Tibial artery (tissue), 4 donors: ENCODE measurements at regions not wholly inside any gene's neighbourhood (a gene's known extent, or its start where the extent isn't known, plus 50 kb on each side); places are given as distances from the start of the nearest gene placed in this dataset.

ENCODE experiments used
- DNase-seq, 2 donors: peaks; one replicate each; pipeline ENCODE4 v3.0.0-alpha.2; 2019
- H3K27ac ChIP-seq, 2 donors: fragments of 200-600 bp; sonication (generic) in 1 of 2; 1 replicate in 1 of 2; 2 replicates in 1 of 2; pipeline ENCODE4 v1.5.1; 2018 to 2019; ENCODE audit warnings: mild to moderate bottlenecking in 1 of 2
- H3K27me3 ChIP-seq, 2 donors: fragments of 200-600 bp; sonication (generic) in 1 of 2; one replicate each; pipeline versions ENCODE4 v1.5.1 to v1.6.0; 2016 to 2019
- H3K36me3 ChIP-seq, 3 donors: fragments of 200-600 bp; sonication (generic) in 2 of 3; one replicate each; pipeline ENCODE4 v1.5.1; 2016 to 2019; ENCODE audit warnings: mild to moderate bottlenecking in 2 of 3
- H3K4me1 ChIP-seq, 4 donors: fragments of 200-600 bp; sonication (generic) in 2 of 4; 1 replicate in 3 of 4; 2 replicates in 1 of 4; pipeline ENCODE4 v1.5.1; 2016 to 2019
- H3K4me3 ChIP-seq, 2 donors: fragments of 200-600 bp; sonication (generic) in 1 of 2; 1 replicate in 1 of 2; 2 replicates in 1 of 2; pipeline ENCODE4 v1.5.1; 2018 to 2019; ENCODE audit warnings: mild to moderate bottlenecking in 2 of 2
- H3K9me3 ChIP-seq, 3 donors: fragments of 200-600 bp; sonication (generic) in 1 of 3; one replicate each; pipeline ENCODE4 v1.5.1; 2016 to 2019
- intact Hi-C: fragments of 100-400 bp; cut with DNase I; formaldehyde crosslinking; loops from one replicate; pipeline ENCODE4 v1.15.0; 2023; ENCODE audit warnings: low total_unique reads
- TF ChIP-seq, protein P1 (sequence below), 2 experiments: fragments of 200-600 bp in 1 of 2; fragments of 450-650 bp in 1 of 2; IDR thresholded peaks; one replicate each; pipeline ENCODE4 v1.5.1; 2017 to 2019; ENCODE audit warnings: antibody characterized with exemption in 2 of 2, mild to moderate bottlenecking in 1 of 2, moderate library complexity in 1 of 2

DNA sequence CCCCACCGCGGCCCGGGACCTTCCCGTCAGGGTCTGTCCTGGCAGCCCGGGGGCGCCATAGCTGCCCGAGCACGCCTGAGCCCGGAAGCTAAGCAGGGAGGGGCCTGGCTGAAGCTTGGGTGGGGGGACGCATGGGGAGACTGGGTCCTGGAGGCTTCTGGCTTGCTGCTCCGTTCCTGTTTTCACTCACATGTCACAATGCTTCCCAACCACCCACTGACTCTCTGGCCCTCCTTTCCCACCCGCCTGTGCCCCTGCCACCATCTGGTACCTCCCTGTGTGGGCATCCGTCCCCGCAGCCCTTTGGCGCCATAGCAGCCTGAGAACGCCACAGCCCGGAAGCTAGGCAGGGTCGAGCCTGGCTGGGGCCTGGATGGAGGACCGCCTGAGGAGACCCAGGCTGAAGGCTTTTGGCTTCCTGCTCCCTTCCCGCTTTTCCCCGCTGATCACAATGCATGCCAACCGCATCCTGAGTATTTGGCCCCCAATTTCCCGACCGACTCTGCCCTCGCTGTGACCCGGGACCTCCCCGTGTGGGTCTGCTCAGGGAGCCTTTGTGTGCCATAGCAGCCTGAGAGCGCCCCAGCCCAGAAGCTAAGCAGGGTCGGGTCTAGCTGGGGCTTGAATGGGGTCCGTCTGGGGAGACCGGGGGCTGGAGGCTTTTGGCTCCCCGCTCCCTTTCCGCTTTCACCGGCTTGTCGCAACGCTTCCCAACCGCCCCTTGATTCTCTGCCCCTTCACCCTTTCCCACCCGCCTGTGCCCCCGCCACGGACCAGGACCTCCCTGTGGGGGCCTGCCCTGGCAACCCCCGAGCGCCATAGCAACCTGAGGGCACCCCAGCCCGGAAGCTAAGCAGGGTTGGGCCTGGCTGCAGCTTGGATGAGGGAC is 2290.1 kb downstream of the TP53TG3F start:
- no peak for DNase-seq
- Histone ChIP-seq H3K4me1 (no peaks in the 10 kb centered on the region), H3K9me3 (peaks cover 0 to 43% (median 9%) of the 10 kb centered on the region in 3 donors)

DNA sequence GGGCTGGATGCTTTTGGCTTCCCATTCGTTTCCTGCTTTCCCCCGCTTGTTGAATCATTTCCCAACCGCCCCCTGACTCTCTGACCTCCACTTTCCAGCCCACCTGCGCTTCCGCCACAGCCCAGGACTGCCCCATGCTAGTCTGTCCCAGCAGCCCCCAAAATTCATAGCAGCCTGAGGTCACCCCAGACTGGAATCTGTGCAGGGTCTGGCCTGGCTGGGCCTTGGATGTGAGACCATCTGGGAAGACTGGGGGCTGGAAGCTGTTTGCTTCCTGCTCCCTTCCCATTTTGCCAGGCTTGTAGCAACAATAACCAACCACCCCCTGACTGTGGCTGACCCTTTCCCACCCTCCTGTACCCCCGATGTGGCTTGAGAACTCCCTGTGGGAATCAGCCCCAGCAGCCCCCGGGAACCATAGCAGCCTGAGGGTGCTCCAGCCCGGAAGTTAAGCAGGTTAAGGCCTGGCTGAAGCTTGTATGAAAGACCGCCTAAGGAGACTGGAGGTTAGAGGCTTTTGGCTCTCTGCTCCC is 2290.8 kb downstream of the TP53TG3F start:
- TF ChIP-seq, protein P1, sequence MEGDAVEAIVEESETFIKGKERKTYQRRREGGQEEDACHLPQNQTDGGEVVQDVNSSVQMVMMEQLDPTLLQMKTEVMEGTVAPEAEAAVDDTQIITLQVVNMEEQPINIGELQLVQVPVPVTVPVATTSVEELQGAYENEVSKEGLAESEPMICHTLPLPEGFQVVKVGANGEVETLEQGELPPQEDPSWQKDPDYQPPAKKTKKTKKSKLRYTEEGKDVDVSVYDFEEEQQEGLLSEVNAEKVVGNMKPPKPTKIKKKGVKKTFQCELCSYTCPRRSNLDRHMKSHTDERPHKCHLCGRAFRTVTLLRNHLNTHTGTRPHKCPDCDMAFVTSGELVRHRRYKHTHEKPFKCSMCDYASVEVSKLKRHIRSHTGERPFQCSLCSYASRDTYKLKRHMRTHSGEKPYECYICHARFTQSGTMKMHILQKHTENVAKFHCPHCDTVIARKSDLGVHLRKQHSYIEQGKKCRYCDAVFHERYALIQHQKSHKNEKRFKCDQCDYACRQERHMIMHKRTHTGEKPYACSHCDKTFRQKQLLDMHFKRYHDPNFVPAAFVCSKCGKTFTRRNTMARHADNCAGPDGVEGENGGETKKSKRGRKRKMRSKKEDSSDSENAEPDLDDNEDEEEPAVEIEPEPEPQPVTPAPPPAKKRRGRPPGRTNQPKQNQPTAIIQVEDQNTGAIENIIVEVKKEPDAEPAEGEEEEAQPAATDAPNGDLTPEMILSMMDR (IDR thresholded peaks at IDR 0.05), result no peak
- no peak for DNase-seq
- intact Hi-C loops, result no loop called here
- Histone ChIP-seq H3K27me3 (no peaks in the 10 kb centered on the region), H3K36me3 (no peaks in the 10 kb centered on the region), H3K4me3 (no peak overlapping the region), H3K9me3 (peaks cover 0 to 43% (median 9%) of the 10 kb centered on the region in 3 donors), H3K27ac (no peak overlapping the region), H3K4me1 (no peaks in the 10 kb centered on the region)

More for the DNA sequence above, 2290.1 kb downstream of the TP53TG3F start:
- H3K27ac ChIP-seq, result no peak overlapping the region
- no peaks in the 10 kb centered on the region for H3K27me3 ChIP-seq
- H3K36me3 ChIP-seq, result no peaks in the 10 kb centered on the region
- intact Hi-C loops, result no loop called here
- no peak overlapping the region for H3K4me3 ChIP-seq
- TF ChIP-seq, protein P1 (IDR thresholded peaks at IDR 0.05), result no peak

DNA sequence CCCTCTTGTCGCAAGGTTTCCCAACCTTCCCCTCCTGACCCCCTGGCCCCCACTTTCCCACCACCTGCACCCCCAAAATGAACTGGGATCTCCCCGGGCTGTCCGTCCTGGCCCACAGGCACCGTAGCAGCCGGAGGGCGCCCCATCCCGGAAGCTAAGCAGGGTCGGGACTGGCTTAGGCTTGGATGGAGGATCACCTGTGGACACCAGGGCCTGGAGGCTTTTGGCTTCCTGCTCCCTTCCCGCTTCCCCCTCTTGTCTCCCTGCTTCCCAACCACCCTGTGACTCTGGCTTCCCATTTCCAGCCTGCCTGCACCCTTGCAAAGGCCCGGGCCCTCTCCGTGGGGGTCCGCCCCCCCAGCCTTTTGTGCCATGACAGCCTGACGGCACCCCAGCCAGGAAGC is 2291.3 kb downstream of the TP53TG3F start:
- intact Hi-C loops, result no loop called here
- Histone ChIP-seq H3K27me3 (no peaks in the 10 kb centered on the region), H3K4me1 (no peaks in the 10 kb centered on the region), H3K36me3 (no peaks in the 10 kb centered on the region), H3K4me3 (no peak overlapping the region), H3K9me3 (peaks cover 0 to 43% (median 9%) of the 10 kb centered on the region in 3 donors), H3K27ac (no peak overlapping the region)
- TF ChIP-seq, protein P1 (IDR thresholded peaks at IDR 0.05), result no peak
- DNase-seq, result no peak

DNA sequence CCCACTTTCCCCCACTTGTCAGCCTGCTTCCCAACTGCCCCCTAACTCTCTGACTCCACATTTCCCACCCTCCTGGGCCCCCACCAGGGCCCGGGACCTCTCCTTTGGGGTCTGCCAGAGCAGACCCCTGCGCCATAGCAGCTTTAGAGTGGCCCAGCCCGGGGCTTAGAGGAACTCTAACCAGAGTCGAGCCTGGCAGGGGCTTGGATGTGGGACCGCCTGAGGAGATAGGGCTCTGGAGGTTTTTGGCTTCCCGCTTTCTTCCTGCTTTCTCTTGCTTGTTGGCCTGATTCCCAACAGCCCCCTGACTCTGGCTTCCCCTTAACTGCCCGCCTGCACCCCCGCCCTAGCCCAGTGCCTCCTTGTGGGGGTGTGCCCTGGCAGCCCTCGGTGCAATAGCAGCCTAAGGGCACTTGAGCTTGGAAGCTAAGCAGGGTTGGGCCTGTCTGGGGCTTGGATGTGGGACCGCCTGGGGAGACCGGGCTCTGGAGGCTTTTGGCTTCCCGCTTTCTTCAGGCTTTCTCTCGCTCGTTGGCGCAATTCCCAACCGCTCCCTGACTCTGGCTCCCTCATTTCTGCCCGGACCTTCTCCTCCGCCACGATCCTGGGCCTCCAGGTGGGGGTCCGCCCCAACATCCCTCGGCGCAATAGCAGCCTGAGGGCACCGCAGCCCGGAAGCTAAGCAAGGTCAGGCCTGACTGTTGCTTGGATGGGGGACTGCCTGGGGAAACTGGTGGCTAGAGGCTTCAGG is 2292.0 kb downstream of the TP53TG3F start:
- Histone ChIP-seq H3K36me3 (no peaks in the 10 kb centered on the region), H3K4me1 (no peaks in the 10 kb centered on the region), H3K4me3 (no peak overlapping the region), H3K9me3 (peaks cover 0 to 43% (median 9%) of the 10 kb centered on the region in 3 donors), H3K27me3 (no peaks in the 10 kb centered on the region), H3K27ac (no peak overlapping the region)
- no peak for DNase-seq
- TF ChIP-seq, protein P1 (IDR thresholded peaks at IDR 0.05), result no peak
- intact Hi-C loops, result no loop called here

DNA sequence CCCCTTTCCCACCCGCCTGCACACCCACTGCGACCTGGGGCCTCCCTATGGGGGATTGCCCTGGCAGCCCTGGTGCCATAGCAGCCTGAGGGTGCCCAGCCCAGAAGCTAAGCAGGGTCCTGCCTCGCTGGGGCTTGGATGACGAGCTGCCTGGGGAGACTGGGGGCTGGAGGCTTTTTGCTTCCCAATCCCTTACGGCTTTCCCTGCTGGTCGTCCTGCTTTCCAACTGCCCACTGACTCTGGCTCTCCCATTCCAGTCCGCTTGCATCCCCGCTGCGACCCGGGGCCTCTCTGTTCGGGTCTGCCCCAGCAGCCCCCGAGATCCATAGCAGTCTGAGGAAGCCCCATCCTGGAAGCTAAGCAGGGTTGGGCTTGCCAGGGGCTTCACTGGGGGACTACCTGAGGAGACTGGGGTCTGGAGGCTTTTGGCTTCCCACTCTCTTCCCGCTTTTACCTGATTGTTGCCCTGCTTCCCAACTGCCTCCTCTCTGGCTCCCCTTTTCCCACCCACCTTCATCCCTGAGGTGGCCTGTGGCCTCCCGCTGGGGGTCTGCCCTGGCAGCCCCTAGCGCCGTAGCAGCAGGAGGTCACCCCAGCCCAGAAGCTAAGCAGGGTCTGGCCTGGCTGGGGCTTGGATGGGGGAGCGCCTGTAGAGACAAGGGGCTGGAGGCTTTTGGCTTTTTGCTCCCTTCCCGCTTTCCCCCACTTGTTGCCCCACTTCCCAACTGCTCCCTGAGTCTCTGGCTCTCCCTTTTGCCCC is 2292.8 kb downstream of the TP53TG3F start:
- Histone ChIP-seq H3K9me3 (peaks cover 0 to 43% (median 9%) of the 10 kb centered on the region in 3 donors), H3K27ac (no peak overlapping the region)
- DNase-seq, result no peak

More for the DNA sequence above, 2292.8 kb downstream of the TP53TG3F start:
- intact Hi-C loops, result no loop called here
- TF ChIP-seq, protein P1 (IDR thresholded peaks at IDR 0.05), result no peak
- Histone ChIP-seq H3K4me3 (no peak overlapping the region), H3K4me1 (no peaks in the 10 kb centered on the region), H3K27me3 (no peaks in the 10 kb centered on the region), H3K36me3 (no peaks in the 10 kb centered on the region)
